ENCODE measurements at regions not wholly inside any gene's neighbourhood (a gene's known extent, or its start where the extent isn't known, plus 50 kb on each side); places are given as distances from the start of the nearest gene placed in this dataset.

GRCh38 chr6:167757249-167757648 is 69.5 kb upstream of the AFDN start:
- TF ChIP-seq CTCF (IDR thresholded peaks at IDR 0.05; ENCODE audit: unreplicated experiment) = no peak
- no peak for DNase-seq (ENCODE audit: low spot score)
- no peaks in the 10 kb centered on the region for H3K9me3 Mint-ChIP-seq (ENCODE audit: unreplicated experiment)
- H3K36me3 Mint-ChIP-seq (ENCODE audit: low read depth, unreplicated experiment) = peaks cover 8% of the 10 kb centered on the region
- H3K27ac Mint-ChIP-seq (ENCODE audit: unreplicated experiment) = no peak overlapping the region
- peaks cover 6% of the 10 kb centered on the region for H3K27me3 Mint-ChIP-seq (ENCODE audit: unreplicated experiment)
- no peak overlapping the region for H3K4me3 Mint-ChIP-seq (ENCODE audit: unreplicated experiment)
- peaks cover 3% of the 10 kb centered on the region for H3K4me1 Mint-ChIP-seq (ENCODE audit: unreplicated experiment)

GRCh38 chr6:167757821-167758220 is 68.9 kb upstream of the AFDN start:
- Mint-ChIP-seq H3K27ac (ENCODE audit: unreplicated experiment) (no peak overlapping the region), H3K27me3 (ENCODE audit: unreplicated experiment) (peaks cover 6% of the 10 kb centered on the region), H3K4me3 (ENCODE audit: unreplicated experiment) (no peak overlapping the region), H3K4me1 (ENCODE audit: unreplicated experiment) (peaks cover 3% of the 10 kb centered on the region), H3K9me3 (ENCODE audit: unreplicated experiment) (no peaks in the 10 kb centered on the region), H3K36me3 (ENCODE audit: low read depth, unreplicated experiment) (peaks cover 4% of the 10 kb centered on the region)
- no peak for DNase-seq (ENCODE audit: low spot score)
- no peak for TF ChIP-seq CTCF (IDR thresholded peaks at IDR 0.05; ENCODE audit: unreplicated experiment)

- Mint-ChIP-seq H3K27me3 (ENCODE audit: unreplicated experiment) (peaks cover 6% of the 10 kb centered on the region), H3K4me3 (ENCODE audit: unreplicated experiment) (no peak overlapping the region), H3K27ac (ENCODE audit: unreplicated experiment) (peak overlapping the region; percentile 27), H3K9me3 (ENCODE audit: unreplicated experiment) (no peaks in the 10 kb centered on the region), H3K4me1 (ENCODE audit: unreplicated experiment) (peaks cover 3% of the 10 kb centered on the region), H3K36me3 (ENCODE audit: low read depth, unreplicated experiment) (peaks cover 4% of the 10 kb centered on the region)
- DNase-seq (ENCODE audit: low spot score) = no peak
- TF ChIP-seq CTCF (IDR thresholded peaks at IDR 0.05; ENCODE audit: unreplicated experiment) = no peak
These were observed 68.2 kb upstream of the AFDN start for GRCh38 chr6:167758309-167759023.

GRCh38 chr6:167759206-167759605 is 67.5 kb upstream of the AFDN start:
- peaks cover 3% of the 10 kb centered on the region for H3K4me1 Mint-ChIP-seq (ENCODE audit: unreplicated experiment)
- TF ChIP-seq CTCF (IDR thresholded peaks at IDR 0.05; ENCODE audit: unreplicated experiment) = no peak
- H3K27ac Mint-ChIP-seq (ENCODE audit: unreplicated experiment) = peak overlapping the region; percentile 27
- no peaks in the 10 kb centered on the region for H3K36me3 Mint-ChIP-seq (ENCODE audit: low read depth, unreplicated experiment)
- H3K27me3 Mint-ChIP-seq (ENCODE audit: unreplicated experiment) = peaks cover 9% of the 10 kb centered on the region
- no peak overlapping the region for H3K4me3 Mint-ChIP-seq (ENCODE audit: unreplicated experiment)
- DNase-seq (ENCODE audit: low spot score) = no peak
- H3K9me3 Mint-ChIP-seq (ENCODE audit: unreplicated experiment) = no peaks in the 10 kb centered on the region

GRCh38 chr6:167759912-167760311 is 66.8 kb upstream of the AFDN start:
- no peak overlapping the region for H3K27ac Mint-ChIP-seq (ENCODE audit: unreplicated experiment)
- no peaks in the 10 kb centered on the region for H3K36me3 Mint-ChIP-seq (ENCODE audit: low read depth, unreplicated experiment)
- H3K27me3 Mint-ChIP-seq (ENCODE audit: unreplicated experiment) = peaks cover 9% of the 10 kb centered on the region
- H3K4me1 Mint-ChIP-seq (ENCODE audit: unreplicated experiment) = peaks cover 3% of the 10 kb centered on the region
- H3K4me3 Mint-ChIP-seq (ENCODE audit: unreplicated experiment) = no peak overlapping the region
- DNase-seq (ENCODE audit: low spot score) = no peak
- no peak for TF ChIP-seq CTCF (IDR thresholded peaks at IDR 0.05; ENCODE audit: unreplicated experiment)
- no peaks in the 10 kb centered on the region for H3K9me3 Mint-ChIP-seq (ENCODE audit: unreplicated experiment)

Measured in endothelial cell (in vitro differentiated cells).